H9 (cell line): ENCODE measurements at regions not wholly inside any gene's neighbourhood (a gene's known extent, or its start where the extent isn't known, plus 50 kb on each side); places are given as distances from the start of the nearest gene placed in this dataset.

Experiments used
- DNase-seq: peaks from one replicate; pipeline ENCODE4 v3.0.0-alpha.2; 2017
- H2AFZ ChIP-seq: one replicate; pipeline ENCODE4 v1.6.1; 2013; ENCODE audit warnings: mild to moderate bottlenecking, low read length, control low read depth, moderate library complexity
- H2AK5ac ChIP-seq: 2 replicates; pipeline ENCODE4 v1.6.1; 2013; ENCODE audit warnings: low read length, control low read depth, mixed read lengths; ENCODE audit not compliant: insufficient read length
- H2BK120ac ChIP-seq: one replicate; pipeline ENCODE4 v1.6.1; 2013; ENCODE audit warnings: low read depth, mild to moderate bottlenecking, low read length, control low read depth, inconsistent platforms; ENCODE audit not compliant: poor library complexity, severe bottlenecking
- H2BK12ac ChIP-seq: 2 replicates; pipeline ENCODE4 v1.6.1; 2013; ENCODE audit warnings: low read length, control low read depth, mixed read lengths, low read depth; ENCODE audit not compliant: insufficient read length
- H2BK15ac ChIP-seq: 2 replicates; pipeline ENCODE4 v1.6.1; 2013; ENCODE audit warnings: low read depth, low read length, control low read depth
- H2BK20ac ChIP-seq: one replicate; pipeline ENCODE4 v1.6.1; 2013; ENCODE audit warnings: low read depth, mild to moderate bottlenecking, low read length, control low read depth, inconsistent platforms; ENCODE audit not compliant: poor library complexity, severe bottlenecking
- H2BK5ac ChIP-seq: 2 replicates; pipeline ENCODE4 v1.6.1; 2013; ENCODE audit warnings: low read length, control low read depth, mixed read lengths; ENCODE audit not compliant: insufficient read length
- H3K14ac ChIP-seq: 2 replicates; pipeline ENCODE4 v1.6.1; 2013; ENCODE audit warnings: low read length, control low read depth; ENCODE audit not compliant: insufficient read depth
- H3K18ac ChIP-seq: 2 replicates; pipeline ENCODE4 v1.6.1; 2013; ENCODE audit warnings: low read depth, mild to moderate bottlenecking, mixed read lengths, low read length, control low read depth; ENCODE audit not compliant: insufficient read length
- H3K23ac ChIP-seq: 2 replicates; pipeline ENCODE4 v1.6.1; 2013; ENCODE audit warnings: low read length, control low read depth, mixed read lengths, low read depth; ENCODE audit not compliant: insufficient read length
- H3K23me2 ChIP-seq: 2 replicates; pipeline ENCODE4 v1.6.1; 2013; ENCODE audit warnings: low read depth, mild to moderate bottlenecking, mixed read lengths, low read length, control low read depth; ENCODE audit not compliant: insufficient read length, poor library complexity, severe bottlenecking
- H3K27ac ChIP-seq: 2 replicates; pipeline ENCODE4 v1.5.1; 2013; ENCODE audit warnings: low read length, control low read depth, mixed read lengths, low read depth; ENCODE audit not compliant: insufficient read length
- H3K27me3 ChIP-seq: 2 replicates; pipeline ENCODE4 v1.6.1; 2013; ENCODE audit warnings: low read length, control low read depth, inconsistent platforms; ENCODE audit not compliant: insufficient read depth
- H3K4ac ChIP-seq: 2 replicates; pipeline ENCODE4 v1.6.1; 2013; ENCODE audit warnings: low read depth, mild to moderate bottlenecking, control low read depth, inconsistent platforms, low read length, moderate library complexity
- H3K4me1 ChIP-seq: 2 replicates; pipeline ENCODE4 v1.6.1; 2013; ENCODE audit warnings: low read length, control low read depth, inconsistent platforms; ENCODE audit not compliant: insufficient read depth
- H3K4me2 ChIP-seq: 2 replicates; pipeline ENCODE4 v1.6.1; 2013; ENCODE audit warnings: low read length, control low read depth, mixed read lengths; ENCODE audit not compliant: insufficient read length, insufficient read depth
- H3K56ac ChIP-seq: 2 replicates; pipeline ENCODE4 v1.6.1; 2013; ENCODE audit warnings: low read depth, mild to moderate bottlenecking, mixed read lengths, low read length, control low read depth; ENCODE audit not compliant: insufficient read length
- H3K79me1 ChIP-seq: 2 replicates; pipeline ENCODE4 v1.6.1; 2013; ENCODE audit warnings: low read depth, mild to moderate bottlenecking, moderate library complexity, low read length, control low read depth, inconsistent platforms; ENCODE audit not compliant: insufficient read depth, poor library complexity, severe bottlenecking
- H3K79me2 ChIP-seq: 2 replicates; pipeline ENCODE4 v1.6.1; 2013; ENCODE audit warnings: low read length, control low read depth, inconsistent platforms; ENCODE audit not compliant: insufficient read depth
- H3K9ac ChIP-seq: 2 replicates; pipeline ENCODE4 v1.6.1; 2013; ENCODE audit warnings: low read length, control low read depth, mixed read lengths; ENCODE audit not compliant: insufficient read length; ENCODE audit errors: extremely low read depth
- H3K9me3 ChIP-seq: one replicate; pipeline ENCODE4 v1.6.1; 2013; ENCODE audit warnings: low read depth, low read length, inconsistent platforms; ENCODE audit not compliant: control insufficient read depth
- H3T11ph ChIP-seq: one replicate; pipeline ENCODE4 v1.6.1; 2013; ENCODE audit warnings: mild to moderate bottlenecking, low read length, control low read depth, inconsistent platforms
- H4K20me1 ChIP-seq: one replicate; pipeline ENCODE4 v1.6.1; 2013; ENCODE audit not compliant: control insufficient read depth, insufficient read length, insufficient read depth
- H4K5ac ChIP-seq: 2 replicates; pipeline ENCODE4 v1.6.1; 2013; ENCODE audit warnings: low read depth, mild to moderate bottlenecking, mixed read lengths, low read length, control low read depth; ENCODE audit not compliant: insufficient read length
- H4K8ac ChIP-seq: replicated peaks from 2 replicates; pipeline ENCODE4 v1.6.1; 2013; ENCODE audit warnings: low read length, control low read depth, mixed read lengths, low read depth; ENCODE audit not compliant: insufficient read length
- H4K91ac ChIP-seq: 2 replicates; pipeline ENCODE4 v1.6.1; 2013; ENCODE audit warnings: low read depth, mild to moderate bottlenecking, moderate library complexity, mixed read lengths, low read length, control low read depth; ENCODE audit not compliant: insufficient read length
- H3K27ac Mint-ChIP-seq, 3 experiments: 2 replicates in 2 of 3; 3 replicates in 1 of 3; pipeline ENCODE4 v1.8.0; 2020 to 2021; ENCODE audit warnings: mixed read lengths in 3 of 3, mild to moderate bottlenecking in 1 of 3, moderate library complexity in 1 of 3
- H3K27me3 Mint-ChIP-seq: 2 replicates; pipeline ENCODE4 v1.8.0; 2021; ENCODE audit warnings: low read depth, mild to moderate bottlenecking, moderate library complexity, mixed read lengths
- H3K36me3 Mint-ChIP-seq, 3 experiments: 2 replicates in 2 of 3; 3 replicates in 1 of 3; pipeline ENCODE4 v1.8.0; 2020 to 2021; ENCODE audit warnings: low read depth in 3 of 3, mixed read lengths in 3 of 3; ENCODE audit not compliant: insufficient read depth in 1 of 3
- H3K4me1 Mint-ChIP-seq, 2 experiments: 2 replicates each; pipeline ENCODE4 v1.8.0; 2020; ENCODE audit warnings: mixed read lengths in 2 of 2
- H3K4me3 Mint-ChIP-seq, 2 experiments: 2 replicates in 1 of 2; 3 replicates in 1 of 2; pipeline ENCODE4 v1.8.0; 2020 to 2021; ENCODE audit warnings: mild to moderate bottlenecking in 2 of 2, mixed read lengths in 2 of 2, moderate library complexity in 1 of 2
- H3K9me3 Mint-ChIP-seq, 2 experiments: 2 replicates in 1 of 2; 3 replicates in 1 of 2; pipeline ENCODE4 v1.8.0; 2020; ENCODE audit warnings: mild to moderate bottlenecking in 2 of 2, mixed read lengths in 2 of 2, moderate library complexity in 1 of 2
- WGBS: extraction: QIAGEN DNeasy Blood & Tissue Kit; methylation state at CpG from one replicate; pipeline ENCODE4 v1.1.7; 2013; ENCODE audit warnings: missing lambda C conversion rate, low lambda C conversion rate, mixed read lengths; ENCODE audit not compliant: insufficient read length; ENCODE audit errors: extremely low coverage; 5-methylcytosine and 5-hydroxymethylcytosine counted together
- TF ChIP-seq, protein P1 (sequence below): fragments of 200-600 bp; sonication (generic); conservative IDR thresholded peaks from 3 replicates; pipeline ENCODE4 v1.8.0; 2021; ENCODE audit warnings: antibody characterized with exemption, mild to moderate bottlenecking

- TF ChIP-seq, protein P1, sequence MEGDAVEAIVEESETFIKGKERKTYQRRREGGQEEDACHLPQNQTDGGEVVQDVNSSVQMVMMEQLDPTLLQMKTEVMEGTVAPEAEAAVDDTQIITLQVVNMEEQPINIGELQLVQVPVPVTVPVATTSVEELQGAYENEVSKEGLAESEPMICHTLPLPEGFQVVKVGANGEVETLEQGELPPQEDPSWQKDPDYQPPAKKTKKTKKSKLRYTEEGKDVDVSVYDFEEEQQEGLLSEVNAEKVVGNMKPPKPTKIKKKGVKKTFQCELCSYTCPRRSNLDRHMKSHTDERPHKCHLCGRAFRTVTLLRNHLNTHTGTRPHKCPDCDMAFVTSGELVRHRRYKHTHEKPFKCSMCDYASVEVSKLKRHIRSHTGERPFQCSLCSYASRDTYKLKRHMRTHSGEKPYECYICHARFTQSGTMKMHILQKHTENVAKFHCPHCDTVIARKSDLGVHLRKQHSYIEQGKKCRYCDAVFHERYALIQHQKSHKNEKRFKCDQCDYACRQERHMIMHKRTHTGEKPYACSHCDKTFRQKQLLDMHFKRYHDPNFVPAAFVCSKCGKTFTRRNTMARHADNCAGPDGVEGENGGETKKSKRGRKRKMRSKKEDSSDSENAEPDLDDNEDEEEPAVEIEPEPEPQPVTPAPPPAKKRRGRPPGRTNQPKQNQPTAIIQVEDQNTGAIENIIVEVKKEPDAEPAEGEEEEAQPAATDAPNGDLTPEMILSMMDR: no peak
- no peak overlapping the region for H2AFZ ChIP-seq
- 0 out of 2 replicates have a peak, but pooled peaks cover 2% of the 10 kb centered on the region for H3K4me1 ChIP-seq
- H3K27ac ChIP-seq: no peak overlapping the region
- H3K18ac ChIP-seq: no peak overlapping the region
- H2BK15ac ChIP-seq: no peak overlapping the region
- Mint-ChIP-seq H3K4me3 (no peak overlapping the region), H3K4me1 (peaks cover 11 to 13% of the 10 kb centered on the region in 2 experiments), H3K27me3 (no peaks in the 10 kb centered on the region), H3K9me3 (peaks cover 6 to 13% of the 10 kb centered on the region in 2 experiments), H3K36me3 (peaks cover 7 to 14% (median 8%) of the 10 kb centered on the region in 3 experiments; a peak in 6 of 7 replicates), H3K27ac (peak overlapping the region in 2 of 3 experiments; percentile 8 to 72; a peak in 2 of 7 replicates)
- no peak overlapping the region for H3K23ac ChIP-seq
- H4K91ac ChIP-seq: no peak overlapping the region
- H3K56ac ChIP-seq: no peak overlapping the region
- no peaks in the 10 kb centered on the region for H3K27me3 ChIP-seq
- H2BK20ac ChIP-seq: no peak overlapping the region
- no peak overlapping the region for H2AK5ac ChIP-seq
- no peaks in the 10 kb centered on the region for H3K9me3 ChIP-seq
- H4K5ac ChIP-seq: no peak overlapping the region
- no peak overlapping the region for H2BK5ac ChIP-seq
- no peaks in the 10 kb centered on the region for H3K79me2 ChIP-seq
- no peaks in the 10 kb centered on the region for H3K79me1 ChIP-seq
- no peaks in the 10 kb centered on the region for H4K20me1 ChIP-seq
- H2BK120ac ChIP-seq: no peak overlapping the region
- no peak overlapping the region for H3K14ac ChIP-seq
- H3K9ac ChIP-seq: no peak overlapping the region
- no peak overlapping the region for H4K8ac ChIP-seq
- no peak overlapping the region for H3K4me2 ChIP-seq
- no peak overlapping the region for H2BK12ac ChIP-seq
- H3K4ac ChIP-seq: no peak overlapping the region
- no CpG with 5 or more reads among the region's 3 CpGs for WGBS
- no peak for DNase-seq
- no peaks in the 10 kb centered on the region for H3K23me2 ChIP-seq
- no peak overlapping the region for H3T11ph ChIP-seq
Measured at GRCh38 chr4:11710453-11711093, 281.9 kb upstream of the HS3ST1 start.
